ENCODE measurements at regions not wholly inside any gene's neighbourhood (a gene's known extent, or its start where the extent isn't known, plus 50 kb on each side); places are given as distances from the start of the nearest gene placed in this dataset.

DNA sequence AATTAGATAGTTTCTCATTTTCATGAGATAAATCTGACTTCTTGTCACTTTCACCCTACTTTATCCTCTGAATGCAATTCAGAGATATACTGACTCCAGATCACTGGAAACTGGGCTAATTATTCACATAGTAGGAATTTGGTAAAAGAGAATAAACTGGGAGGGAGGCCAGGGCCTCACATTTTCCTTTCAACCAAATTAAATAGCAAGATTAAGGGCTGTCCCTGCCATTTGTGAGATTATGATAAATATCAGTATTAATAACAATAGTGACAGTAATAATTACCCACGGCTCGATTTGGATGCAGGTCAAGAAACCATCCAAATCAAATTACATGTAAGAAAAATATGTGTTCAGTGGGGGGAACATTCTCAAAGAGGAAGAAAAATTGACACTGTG is 140.5 kb downstream of the CD83 start:
- TF ChIP-seq, protein P1, sequence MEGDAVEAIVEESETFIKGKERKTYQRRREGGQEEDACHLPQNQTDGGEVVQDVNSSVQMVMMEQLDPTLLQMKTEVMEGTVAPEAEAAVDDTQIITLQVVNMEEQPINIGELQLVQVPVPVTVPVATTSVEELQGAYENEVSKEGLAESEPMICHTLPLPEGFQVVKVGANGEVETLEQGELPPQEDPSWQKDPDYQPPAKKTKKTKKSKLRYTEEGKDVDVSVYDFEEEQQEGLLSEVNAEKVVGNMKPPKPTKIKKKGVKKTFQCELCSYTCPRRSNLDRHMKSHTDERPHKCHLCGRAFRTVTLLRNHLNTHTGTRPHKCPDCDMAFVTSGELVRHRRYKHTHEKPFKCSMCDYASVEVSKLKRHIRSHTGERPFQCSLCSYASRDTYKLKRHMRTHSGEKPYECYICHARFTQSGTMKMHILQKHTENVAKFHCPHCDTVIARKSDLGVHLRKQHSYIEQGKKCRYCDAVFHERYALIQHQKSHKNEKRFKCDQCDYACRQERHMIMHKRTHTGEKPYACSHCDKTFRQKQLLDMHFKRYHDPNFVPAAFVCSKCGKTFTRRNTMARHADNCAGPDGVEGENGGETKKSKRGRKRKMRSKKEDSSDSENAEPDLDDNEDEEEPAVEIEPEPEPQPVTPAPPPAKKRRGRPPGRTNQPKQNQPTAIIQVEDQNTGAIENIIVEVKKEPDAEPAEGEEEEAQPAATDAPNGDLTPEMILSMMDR (IDR thresholded peaks at IDR 0.05; ENCODE audit: insufficient read depth, low read length, poor library complexity, severe bottlenecking), result no peak
- TF ChIP-seq EZH2phosphoT487 (conservative IDR thresholded peaks at IDR 0.05; ENCODE audit: low read length), result no peak
